GM21390 (cell line): ENCODE measurements at regions not wholly inside any gene's neighbourhood (a gene's known extent, or its start where the extent isn't known, plus 50 kb on each side); places are given as distances from the start of the nearest gene placed in this dataset.
"Not testable (repeated sequence)": the region's sequence is repeated elsewhere in the genome, so short reads cannot be mapped to it uniquely, and the experiment has no call there.

Experiments used
- ATAC-seq: cut with Tn5 transposase; IDR thresholded peaks from one replicate; pipeline ENCODE4 v1.9.1; 2021; ENCODE audit not compliant: unreplicated experiment

DNA sequence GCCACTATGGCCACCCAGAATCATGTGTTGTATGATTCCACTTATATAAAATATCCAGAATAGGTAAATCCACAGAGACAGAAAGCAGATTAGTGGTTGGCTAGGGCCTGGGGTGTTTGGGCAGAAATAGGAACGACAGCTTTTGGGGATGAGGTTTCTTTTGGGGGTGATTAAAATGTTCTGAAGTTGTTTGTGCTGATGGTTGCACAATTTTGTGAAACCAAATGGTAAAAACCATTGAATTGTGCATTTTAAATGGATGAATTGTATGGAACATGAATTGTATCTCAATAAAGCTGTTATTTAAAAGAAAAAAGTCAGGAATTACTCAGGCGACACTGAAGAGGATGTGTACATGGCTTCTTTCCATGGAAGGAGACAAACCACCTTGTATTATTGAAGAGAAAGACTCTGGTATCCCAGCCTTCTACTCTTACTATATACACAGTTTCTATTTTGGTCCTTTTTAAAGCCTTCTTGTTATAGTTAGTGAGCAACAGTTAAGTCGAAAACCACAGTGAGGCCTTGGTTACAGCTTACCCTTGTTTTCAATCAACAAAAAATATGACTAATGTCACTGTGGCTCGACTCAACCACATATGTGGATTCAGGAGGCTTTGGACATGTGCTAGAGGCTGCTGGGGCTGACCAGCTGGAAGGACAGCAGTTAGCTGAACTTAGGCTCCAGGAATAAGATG lies 57.1 kb upstream of the KMT2E start:
- peak; percentile 94 for ATAC-seq

- no peak for ATAC-seq
Measured at GRCh38 chr7:104958371-104958865, 55.6 kb upstream of the KMT2E start.

- ATAC-seq, result not testable (repeated sequence)
Measured at GRCh38 chr7:104959483-104959882, 54.5 kb upstream of the KMT2E start.

DNA sequence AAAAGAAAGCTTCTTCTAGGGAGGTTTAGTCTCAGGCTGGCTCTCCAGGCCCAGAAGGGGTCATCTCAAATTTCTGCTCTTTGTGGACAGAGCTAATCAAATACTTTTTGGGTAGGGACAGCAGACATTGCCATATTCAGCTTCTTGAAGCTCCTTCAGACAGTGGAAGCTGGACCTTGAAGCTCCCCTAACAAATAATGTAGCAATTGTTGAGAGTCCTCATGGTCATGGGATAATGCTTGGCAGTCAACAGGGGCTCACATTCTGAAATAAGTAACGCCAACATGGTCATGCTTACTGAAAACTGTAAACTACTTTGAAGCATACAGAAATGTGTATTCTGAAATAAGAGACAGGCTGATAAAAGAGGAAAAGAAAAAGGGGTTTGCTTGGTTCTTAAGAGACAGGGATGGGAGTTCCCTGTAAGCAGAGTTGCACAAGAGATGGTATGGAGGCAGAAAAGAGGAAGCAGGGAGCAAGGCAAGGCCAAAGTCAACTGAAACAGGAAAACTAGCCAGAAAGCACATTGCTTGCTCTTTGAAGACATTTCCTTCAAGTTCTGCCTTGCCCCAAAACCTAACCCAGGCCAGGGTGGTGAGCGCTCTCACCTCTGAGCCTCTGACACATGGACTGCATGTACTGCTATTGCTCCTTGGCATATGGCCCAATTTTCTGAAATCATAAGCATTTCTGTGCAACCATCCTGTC lies 53.1 kb upstream of the KMT2E start:
- ATAC-seq, result peak; percentile 40

DNA sequence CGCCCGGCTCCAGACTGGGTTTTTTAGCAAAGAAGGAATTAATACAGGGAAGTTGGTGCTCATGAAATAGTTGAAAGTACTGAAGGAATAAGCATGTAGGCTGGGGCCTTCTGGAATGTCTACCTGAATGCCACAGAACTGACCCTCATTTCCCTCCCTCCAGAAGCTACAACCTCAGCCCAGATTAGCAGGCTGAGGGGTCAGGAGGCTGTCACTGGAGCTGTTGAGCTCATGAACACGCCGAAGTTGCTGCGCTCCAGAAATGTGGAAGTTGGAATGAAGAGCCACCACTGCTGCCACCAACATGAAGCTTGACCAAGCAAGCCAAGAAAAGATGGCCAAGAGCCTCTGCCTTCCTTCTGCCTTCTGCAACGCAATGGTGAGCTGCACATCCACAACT lies 52.2 kb upstream of the KMT2E start:
- ATAC-seq, result no peak

GRCh38 chr7:104962781-104963180 lies 51.2 kb upstream of the KMT2E start:
- ATAC-seq, result no peak

GRCh38 chr7:104963378-104963990 lies 50.5 kb upstream of the KMT2E start:
- ATAC-seq, result no peak

DNA sequence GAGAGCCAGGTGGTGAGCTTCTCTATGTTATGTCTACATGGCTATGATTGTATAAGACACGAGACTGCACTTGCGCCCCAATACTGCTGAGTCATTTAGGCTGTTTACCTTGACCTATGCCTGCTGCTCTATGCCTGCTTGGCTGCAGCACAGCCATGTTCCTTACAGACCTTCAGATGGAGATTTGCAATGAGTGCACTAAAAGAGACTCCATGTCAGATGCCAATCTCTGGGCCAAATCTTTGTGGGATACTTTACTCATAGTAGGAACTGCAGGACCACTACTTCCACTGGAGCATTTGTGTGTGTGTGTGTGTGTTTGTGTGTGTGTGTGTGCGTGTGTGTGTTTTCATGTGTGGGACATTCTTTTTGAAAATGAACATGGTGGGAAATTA lies 50.0 kb upstream of the KMT2E start:
- no peak for ATAC-seq
